ENCODE measurements at regions not wholly inside any gene's neighbourhood (a gene's known extent, or its start where the extent isn't known, plus 50 kb on each side); places are given as distances from the start of the nearest gene placed in this dataset.
A peak's percentile ranks its signal among the peaks of the same experiment; 100 is the strongest.

GRCh38 chr5:65068410-65068809 is 299.7 kb downstream of the CWC27 start:
- no peak for DNase-seq
- TF ChIP-seq POLR2A (IDR thresholded peaks at IDR 0.05; ENCODE audit: low read length) (no peak), GATA1 (IDR thresholded peaks at IDR 0.05; ENCODE audit: low read depth, low read length) (no peak)

- no peak for TF ChIP-seq GATA1 (IDR thresholded peaks at IDR 0.05; ENCODE audit: low read depth, low read length)
- TF ChIP-seq POLR2A (IDR thresholded peaks at IDR 0.05; ENCODE audit: low read length), result no peak
- DNase-seq, result no peak
Measured at GRCh38 chr5:65070026-65070425, 301.3 kb downstream of the CWC27 start.

GRCh38 chr5:65072850-65073249 is 304.1 kb downstream of the CWC27 start:
- no peak for DNase-seq
- TF ChIP-seq POLR2A (IDR thresholded peaks at IDR 0.05; ENCODE audit: low read length) (no peak), GATA1 (IDR thresholded peaks at IDR 0.05; ENCODE audit: low read depth, low read length) (no peak)

- DNase-seq, result no peak
- no peak for TF ChIP-seq GATA1 (IDR thresholded peaks at IDR 0.05; ENCODE audit: low read depth, low read length)
- TF ChIP-seq POLR2A (IDR thresholded peaks at IDR 0.05; ENCODE audit: low read length), result no peak
Measured at GRCh38 chr5:65073250-65073661, 304.5 kb downstream of the CWC27 start.

- no peak for TF ChIP-seq GATA1 (IDR thresholded peaks at IDR 0.05; ENCODE audit: low read depth, low read length)
- TF ChIP-seq POLR2A (IDR thresholded peaks at IDR 0.05; ENCODE audit: low read length), result no peak
Measured at GRCh38 chr5:65075623-65076250, 307.0 kb downstream of the CWC27 start.

GRCh38 chr5:65076251-65076869 is 307.6 kb downstream of the CWC27 start:
- DNase-seq, result peak; percentile 94
- TF ChIP-seq POLR2A (IDR thresholded peaks at IDR 0.05; ENCODE audit: low read length) (peak; percentile 20), GATA1 (IDR thresholded peaks at IDR 0.05; ENCODE audit: low read depth, low read length) (no peak)

More at GRCh38 chr5:65075623-65076250, 307.0 kb downstream of the CWC27 start:
- DNase-seq, result no peak

- DNase-seq, result no peak
- TF ChIP-seq GATA1 (IDR thresholded peaks at IDR 0.05; ENCODE audit: low read depth, low read length), result no peak
- TF ChIP-seq POLR2A (IDR thresholded peaks at IDR 0.05; ENCODE audit: low read length), result no peak
Measured at GRCh38 chr5:65077653-65078052, 308.9 kb downstream of the CWC27 start.

GRCh38 chr5:65078331-65078730 is 309.6 kb downstream of the CWC27 start:
- DNase-seq, result no peak
- TF ChIP-seq GATA1 (IDR thresholded peaks at IDR 0.05; ENCODE audit: low read depth, low read length) (no peak), POLR2A (IDR thresholded peaks at IDR 0.05; ENCODE audit: low read length) (no peak)

- TF ChIP-seq GATA1 (IDR thresholded peaks at IDR 0.05; ENCODE audit: low read depth, low read length) (no peak), POLR2A (IDR thresholded peaks at IDR 0.05; ENCODE audit: low read length) (no peak)
- DNase-seq, result no peak
Measured at GRCh38 chr5:65081071-65081470, 312.3 kb downstream of the CWC27 start.

GRCh38 chr5:65084795-65085515 is 316.2 kb downstream of the CWC27 start:
- TF ChIP-seq GATA1 (IDR thresholded peaks at IDR 0.05; ENCODE audit: low read depth, low read length) (no peak), POLR2A (IDR thresholded peaks at IDR 0.05; ENCODE audit: low read length) (no peak)
- no peak for DNase-seq

GRCh38 chr5:65085516-65085850 is 316.8 kb downstream of the CWC27 start:
- TF ChIP-seq GATA1 (IDR thresholded peaks at IDR 0.05; ENCODE audit: low read depth, low read length), result no peak
- no peak for TF ChIP-seq POLR2A (IDR thresholded peaks at IDR 0.05; ENCODE audit: low read length)
- no peak for DNase-seq

GRCh38 chr5:65086234-65086890 is 317.6 kb downstream of the CWC27 start:
- TF ChIP-seq GATA1 (IDR thresholded peaks at IDR 0.05; ENCODE audit: low read depth, low read length), result no peak
- TF ChIP-seq POLR2A (IDR thresholded peaks at IDR 0.05; ENCODE audit: low read length), result no peak
- DNase-seq, result no peak

- TF ChIP-seq POLR2A (IDR thresholded peaks at IDR 0.05; ENCODE audit: low read length) (no peak), GATA1 (IDR thresholded peaks at IDR 0.05; ENCODE audit: low read depth, low read length) (no peak)
- DNase-seq, result no peak
Measured at GRCh38 chr5:65087154-65087553, 318.4 kb downstream of the CWC27 start.

GRCh38 chr5:65094279-65094678 is 325.5 kb downstream of the CWC27 start:
- TF ChIP-seq POLR2A (IDR thresholded peaks at IDR 0.05; ENCODE audit: low read length) (no peak), GATA1 (IDR thresholded peaks at IDR 0.05; ENCODE audit: low read depth, low read length) (no peak)
- DNase-seq, result no peak
